ENCODE measurements at regions not wholly inside any gene's neighbourhood (a gene's known extent, or its start where the extent isn't known, plus 50 kb on each side); places are given as distances from the start of the nearest gene placed in this dataset.

DNA sequence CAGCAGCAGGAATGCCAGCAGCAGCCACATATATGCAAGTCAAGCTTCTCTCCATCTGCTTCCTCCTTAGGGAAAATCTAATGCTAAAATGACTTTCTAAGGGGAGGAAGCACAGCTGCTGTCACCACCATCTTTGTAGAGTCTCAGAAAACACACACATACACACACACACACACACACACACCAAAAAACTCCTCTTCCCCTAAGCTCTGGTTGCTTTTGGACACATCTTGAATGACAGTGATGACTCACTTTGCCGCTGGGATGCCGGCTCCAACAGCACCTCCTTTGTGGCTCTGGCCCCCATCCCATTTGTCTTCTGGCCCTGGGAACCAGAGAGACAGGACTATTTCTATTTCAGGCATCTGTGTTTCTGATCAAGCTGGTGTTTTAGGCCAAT is 124.8 kb upstream of the GOLIM4 start:
- no peak for TF ChIP-seq RAD21 (IDR thresholded peaks at IDR 0.05; ENCODE audit: low read depth)
- TF ChIP-seq, protein P1, sequence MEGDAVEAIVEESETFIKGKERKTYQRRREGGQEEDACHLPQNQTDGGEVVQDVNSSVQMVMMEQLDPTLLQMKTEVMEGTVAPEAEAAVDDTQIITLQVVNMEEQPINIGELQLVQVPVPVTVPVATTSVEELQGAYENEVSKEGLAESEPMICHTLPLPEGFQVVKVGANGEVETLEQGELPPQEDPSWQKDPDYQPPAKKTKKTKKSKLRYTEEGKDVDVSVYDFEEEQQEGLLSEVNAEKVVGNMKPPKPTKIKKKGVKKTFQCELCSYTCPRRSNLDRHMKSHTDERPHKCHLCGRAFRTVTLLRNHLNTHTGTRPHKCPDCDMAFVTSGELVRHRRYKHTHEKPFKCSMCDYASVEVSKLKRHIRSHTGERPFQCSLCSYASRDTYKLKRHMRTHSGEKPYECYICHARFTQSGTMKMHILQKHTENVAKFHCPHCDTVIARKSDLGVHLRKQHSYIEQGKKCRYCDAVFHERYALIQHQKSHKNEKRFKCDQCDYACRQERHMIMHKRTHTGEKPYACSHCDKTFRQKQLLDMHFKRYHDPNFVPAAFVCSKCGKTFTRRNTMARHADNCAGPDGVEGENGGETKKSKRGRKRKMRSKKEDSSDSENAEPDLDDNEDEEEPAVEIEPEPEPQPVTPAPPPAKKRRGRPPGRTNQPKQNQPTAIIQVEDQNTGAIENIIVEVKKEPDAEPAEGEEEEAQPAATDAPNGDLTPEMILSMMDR (IDR thresholded peaks at IDR 0.05 in 2 of 3, conservative IDR thresholded peaks at IDR 0.05 in 1 of 3; ENCODE audit: borderline replicate concordance in 1 of 3, insufficient read depth in 1 of 3, low read depth in 2 of 3, low read length in 2 of 3): no peak
- no peak for TF ChIP-seq ZFX (IDR thresholded peaks at IDR 0.05)
- no peak for TF ChIP-seq POLR2A (IDR thresholded peaks at IDR 0.05; ENCODE audit: borderline replicate concordance, extremely low read depth, insufficient read depth, insufficient read length)
- no peak for TF ChIP-seq MAX (IDR thresholded peaks at IDR 0.05)
- TF ChIP-seq EZH2 (IDR thresholded peaks at IDR 0.05): no peak
- TF ChIP-seq EZH2phosphoT487 (IDR thresholded peaks at IDR 0.05; ENCODE audit: borderline replicate concordance): no peak
